ENCODE measurements at regions not wholly inside any gene's neighbourhood (a gene's known extent, or its start where the extent isn't known, plus 50 kb on each side); places are given as distances from the start of the nearest gene placed in this dataset.
"Not testable (repeated sequence)": the region's sequence is repeated elsewhere in the genome, so short reads cannot be mapped to it uniquely, and the experiment has no call there.

DNA sequence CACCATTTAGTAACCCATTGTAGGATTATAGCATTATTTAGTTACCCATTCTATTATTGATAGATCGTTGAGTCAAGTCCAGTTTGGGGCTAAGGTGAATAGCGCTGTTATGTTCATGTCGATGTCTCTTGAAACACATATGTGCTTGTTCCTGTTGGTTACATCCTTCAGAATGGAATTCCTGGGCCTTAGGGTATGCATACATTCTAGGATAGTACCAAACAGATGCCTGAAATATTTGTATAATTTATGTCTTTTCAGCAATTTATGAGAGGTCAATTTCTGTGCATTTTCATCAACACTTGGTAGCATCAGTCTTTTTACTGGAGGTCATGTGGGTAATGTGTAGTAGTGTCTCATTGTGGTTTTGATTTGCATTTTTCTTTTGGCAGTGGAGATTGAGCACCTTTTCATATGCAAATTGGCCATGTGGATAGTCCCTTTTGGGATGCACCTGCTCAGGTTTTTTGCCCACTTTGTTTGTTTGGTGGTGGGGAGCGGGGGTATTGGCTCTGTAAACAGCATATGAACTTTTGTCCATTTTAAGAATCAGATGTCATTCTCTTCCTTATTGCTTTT is 104.2 kb downstream of the CDRT15L2 start:
- not testable (repeated sequence) for DNase-seq

DNA sequence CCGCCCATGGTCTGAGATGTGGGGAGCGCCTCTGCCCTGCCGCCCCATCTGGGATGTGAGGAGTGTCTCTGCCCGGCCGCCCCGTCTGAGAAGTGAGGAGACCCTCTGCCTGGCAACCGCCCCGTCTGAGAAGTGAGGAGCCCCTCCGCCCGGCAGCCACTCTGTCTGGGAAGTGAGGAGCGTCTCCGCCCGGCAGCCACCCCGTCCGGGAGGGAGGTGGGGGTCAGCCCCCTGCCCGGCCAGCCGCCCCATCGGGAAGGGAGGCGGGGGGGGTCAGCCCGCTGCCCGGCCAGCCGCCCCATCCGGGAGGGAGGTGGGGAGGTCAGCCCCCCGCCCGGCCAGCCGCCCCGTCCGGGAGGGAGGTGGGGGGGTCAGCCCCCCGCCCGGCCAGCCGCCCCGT is 105.5 kb downstream of the CDRT15L2 start:
- not testable (repeated sequence) for DNase-seq

DNA sequence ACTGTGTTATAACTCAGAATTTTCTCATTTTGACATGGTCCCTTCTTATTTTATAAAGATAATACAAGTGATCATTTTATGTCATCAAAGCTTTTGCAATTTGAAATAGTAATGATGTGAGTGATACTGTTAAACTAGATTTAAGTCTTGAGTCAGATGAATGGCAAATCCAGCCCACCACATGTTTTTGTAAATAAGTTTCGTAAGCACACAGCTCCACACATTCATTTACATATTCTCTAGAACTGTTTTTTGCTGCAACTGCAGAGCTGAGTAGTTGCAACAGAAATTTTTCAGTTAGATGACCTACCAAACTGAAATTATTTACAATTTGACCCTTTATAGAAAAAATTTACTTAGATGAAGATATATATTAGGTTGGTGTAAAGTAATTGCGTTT is 108.1 kb downstream of the CDRT15L2 start:
- DNase-seq: not testable (repeated sequence)

DNA sequence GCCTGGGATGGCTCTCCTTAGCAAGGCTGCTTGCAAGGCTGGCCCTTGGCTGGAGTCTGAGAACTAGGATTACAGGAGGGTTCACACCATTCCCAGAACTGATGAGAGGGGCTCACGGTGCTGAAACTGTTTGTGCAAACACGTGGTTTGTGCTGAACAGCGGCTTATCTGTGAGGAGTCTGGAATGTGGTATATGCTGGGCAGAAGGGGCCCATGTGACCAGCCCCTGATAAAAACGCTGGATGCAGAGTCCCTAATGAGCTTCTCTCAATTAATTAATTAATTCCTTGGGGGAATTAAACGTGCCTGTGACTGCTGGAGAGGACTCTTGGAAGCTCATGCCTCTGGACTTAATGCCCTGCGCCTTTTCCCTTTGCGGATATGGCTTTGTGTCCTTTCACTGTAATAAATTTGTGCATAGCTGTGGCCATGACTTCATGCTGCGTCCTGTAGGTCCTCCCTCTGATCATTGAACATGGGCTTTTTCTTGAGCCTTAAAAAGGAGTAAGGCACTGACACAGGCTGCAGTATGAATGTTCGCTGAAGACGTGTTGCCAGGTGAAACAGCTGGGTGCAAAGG is 109.7 kb downstream of the CDRT15L2 start:
- not testable (repeated sequence) for DNase-seq

DNA sequence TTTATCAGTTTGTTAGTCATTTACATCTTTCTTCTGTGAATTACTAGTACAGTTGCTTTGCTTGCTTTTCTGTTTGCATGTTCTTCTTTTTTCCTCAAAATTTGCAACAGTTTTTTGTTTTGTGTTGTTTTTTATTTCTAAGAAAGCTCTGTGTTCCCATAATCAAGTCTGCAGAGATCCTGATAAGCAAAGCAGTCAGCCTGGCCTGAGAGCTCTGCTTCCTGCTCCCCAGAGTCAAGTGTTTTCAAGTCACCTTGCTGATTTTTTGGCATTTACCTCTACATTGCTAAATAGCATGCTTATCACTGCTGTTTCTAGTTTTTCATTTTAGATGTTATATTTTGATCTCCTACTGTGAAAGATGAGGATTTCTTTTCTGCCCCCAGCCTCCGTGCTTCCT is 113.2 kb downstream of the CDRT15L2 start:
- DNase-seq: not testable (repeated sequence)

DNA sequence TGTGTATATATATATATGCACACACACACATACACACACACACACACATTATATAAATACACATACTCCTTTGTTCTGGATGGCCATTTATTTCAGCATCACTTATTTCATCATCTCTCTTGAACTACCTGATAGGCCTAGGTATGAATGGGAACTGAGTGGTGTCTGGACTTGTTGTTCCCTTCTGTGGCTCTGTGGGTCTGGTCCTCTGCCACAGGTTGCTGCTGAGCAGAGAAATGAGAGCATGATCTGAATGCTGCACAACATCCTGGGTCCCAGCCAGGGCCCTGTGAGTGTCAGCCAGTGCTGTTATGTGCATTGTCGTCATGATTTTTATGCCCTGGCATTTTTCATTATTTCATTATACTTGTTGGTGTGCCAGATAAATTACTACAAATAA is 116.3 kb downstream of the CDRT15L2 start:
- DNase-seq: not testable (repeated sequence)

DNA sequence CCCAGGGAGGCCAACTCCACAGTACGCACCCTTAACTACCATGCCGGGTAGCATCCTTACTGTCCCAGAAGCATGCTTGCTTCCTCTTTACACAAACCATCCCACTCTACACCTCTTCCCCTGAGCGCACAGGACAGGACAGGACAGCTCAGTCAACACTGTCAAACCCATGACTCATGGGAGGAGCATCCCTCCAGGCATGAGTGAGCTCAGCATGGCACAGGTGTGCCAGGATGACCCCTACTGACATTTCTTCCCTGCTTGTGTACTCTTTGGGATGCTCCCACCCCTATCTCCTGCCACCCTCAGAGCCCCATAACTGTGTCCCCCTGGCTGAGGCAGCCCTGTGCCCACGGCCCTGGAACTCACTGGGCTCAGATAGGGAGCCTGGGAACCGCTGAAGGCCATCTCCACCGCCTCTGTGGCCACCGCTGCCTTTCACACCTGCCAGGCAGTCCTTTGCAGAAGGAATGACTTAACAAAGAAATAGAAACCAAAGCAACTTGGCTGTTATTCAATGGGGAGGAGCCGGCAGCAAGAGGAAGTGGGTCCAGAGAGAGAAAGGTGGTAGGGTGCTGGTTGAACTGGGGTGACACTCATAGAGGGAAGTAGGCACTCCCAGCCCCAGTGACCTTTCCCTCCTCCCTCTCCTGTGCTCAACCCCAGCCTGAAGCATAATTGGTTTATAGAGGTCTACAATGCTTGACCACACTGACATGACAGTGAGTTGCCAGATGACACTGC is 119.1 kb downstream of the CDRT15L2 start:
- DNase-seq: not testable (repeated sequence)

DNA sequence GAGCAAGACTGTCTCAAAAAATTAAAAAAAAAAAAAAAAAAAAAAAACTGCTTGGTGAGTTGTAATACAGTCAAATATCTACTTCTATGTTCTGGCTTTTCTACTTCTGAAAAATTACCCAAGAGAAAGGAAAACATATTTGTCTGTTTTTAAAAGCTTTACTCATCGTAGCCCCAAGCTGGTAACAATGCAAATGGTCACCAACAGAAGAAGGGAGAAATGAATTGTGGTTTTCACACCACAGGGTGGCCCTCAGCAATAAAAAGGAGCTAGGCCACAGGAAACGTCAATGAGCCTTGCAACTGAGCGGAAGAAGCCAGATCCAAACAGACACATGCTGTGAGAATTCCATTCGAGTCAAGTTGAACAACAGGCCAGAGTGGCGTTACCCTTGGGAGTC is 121.0 kb downstream of the CDRT15L2 start:
- not testable (repeated sequence) for DNase-seq

DNA sequence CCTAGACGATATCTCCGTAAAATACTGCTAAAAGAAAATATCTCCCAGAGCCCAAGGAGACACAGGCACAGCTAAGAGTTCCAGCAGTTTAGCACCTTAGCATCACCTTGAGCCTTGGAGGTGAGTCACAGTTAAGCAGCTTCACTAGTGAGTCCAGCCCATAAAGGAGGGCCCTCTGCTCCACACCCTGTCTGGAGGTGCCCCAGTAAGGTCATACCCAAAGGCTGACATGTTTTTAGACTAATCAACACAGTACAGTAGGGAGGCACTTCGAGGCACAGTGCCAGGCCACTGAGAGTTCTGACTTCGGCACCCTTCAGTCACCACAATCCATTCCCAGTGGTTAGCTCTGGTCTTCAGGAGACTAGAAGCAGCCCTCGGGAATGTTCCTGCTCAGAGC is 121.8 kb downstream of the CDRT15L2 start:
- DNase-seq: not testable (repeated sequence)

DNA sequence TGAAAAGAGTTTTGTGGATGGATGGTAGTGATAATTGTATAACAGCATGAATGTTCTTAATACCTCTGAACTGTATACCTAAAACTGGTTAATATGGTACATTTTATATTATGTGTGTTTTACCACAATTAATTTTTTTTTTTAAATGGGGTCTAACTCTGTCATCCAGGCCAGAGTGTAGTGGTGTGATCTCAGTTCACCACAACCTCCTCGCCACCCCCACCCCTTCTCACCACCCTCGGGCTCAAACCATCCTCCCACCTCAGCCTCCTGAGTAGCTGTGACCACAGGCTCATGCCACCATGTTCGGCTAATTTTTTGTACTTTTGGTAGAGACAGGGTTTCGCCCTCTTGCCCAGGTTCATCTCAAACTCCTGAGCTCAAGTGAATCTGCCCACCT is 123.2 kb downstream of the CDRT15L2 start:
- no peak for DNase-seq

DNA sequence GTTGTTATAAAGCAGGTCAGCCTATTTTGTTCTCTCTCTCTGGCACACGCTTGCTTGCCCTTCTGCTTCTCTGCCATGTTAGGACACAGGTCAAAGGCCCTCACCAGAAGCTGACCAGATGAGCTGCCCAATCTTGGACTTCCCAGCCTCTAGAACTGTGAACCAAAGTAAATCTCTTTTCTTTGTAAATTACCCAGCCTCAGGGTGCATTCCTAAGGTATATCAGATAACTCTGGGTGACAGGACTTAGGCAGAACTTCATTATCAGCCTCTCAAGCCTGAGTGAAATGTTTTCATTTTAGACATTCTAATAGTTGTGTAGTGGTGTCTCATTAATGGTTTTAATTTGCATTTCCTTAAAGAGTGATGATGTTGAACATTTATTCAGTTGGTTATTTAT is 124.3 kb downstream of the CDRT15L2 start:
- no peak for DNase-seq

DNA sequence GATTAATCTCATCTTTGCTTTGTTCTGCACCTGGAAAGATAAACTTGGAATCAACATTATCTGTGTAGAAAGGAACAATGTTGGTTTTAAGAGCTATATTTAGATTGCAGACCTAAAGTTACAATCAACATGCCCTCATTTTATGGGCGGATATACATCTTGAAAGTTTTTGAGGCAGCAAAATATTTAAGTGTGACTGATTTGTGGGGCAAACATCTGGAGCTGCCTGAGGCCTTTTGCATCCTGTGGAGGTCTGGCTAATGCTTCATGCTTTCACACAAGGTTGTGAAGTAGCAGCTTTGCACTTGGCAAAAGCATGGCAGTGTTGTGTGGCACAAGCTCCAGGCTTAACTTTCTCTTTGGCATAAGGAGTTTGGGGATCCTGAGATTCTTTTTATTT is 125.7 kb downstream of the CDRT15L2 start:
- DNase-seq: not testable (repeated sequence)

DNA sequence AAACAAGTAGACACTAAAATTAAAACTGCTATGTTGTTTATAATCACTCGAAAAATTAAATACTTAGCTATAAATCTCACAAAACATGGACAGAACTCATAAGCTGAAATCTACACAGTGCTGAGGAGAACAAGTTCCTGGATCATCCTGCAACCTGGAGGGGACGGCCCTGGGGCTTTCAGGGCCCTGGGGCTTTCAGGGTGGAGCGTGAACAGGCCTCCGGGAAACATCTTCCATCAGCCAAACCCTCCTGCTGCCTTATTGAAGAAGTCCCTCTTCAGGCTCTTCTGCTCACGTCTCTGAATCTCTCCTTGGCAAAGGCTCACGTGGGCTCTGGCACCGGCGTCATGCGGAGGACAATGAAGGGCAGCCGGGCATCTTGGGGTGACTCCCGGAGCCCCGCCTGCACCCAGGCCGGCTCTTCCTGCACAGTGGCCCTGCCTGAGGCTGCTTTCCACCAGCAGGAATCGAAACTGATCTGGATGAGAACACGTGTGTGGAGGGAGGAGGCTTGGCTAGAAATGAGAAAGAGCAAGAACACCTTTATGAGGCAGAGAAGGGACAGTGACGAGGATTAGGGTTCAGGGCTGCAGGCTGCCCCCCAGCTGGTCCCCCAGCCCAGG is 127.3 kb downstream of the CDRT15L2 start:
- DNase-seq: no peak

DNA sequence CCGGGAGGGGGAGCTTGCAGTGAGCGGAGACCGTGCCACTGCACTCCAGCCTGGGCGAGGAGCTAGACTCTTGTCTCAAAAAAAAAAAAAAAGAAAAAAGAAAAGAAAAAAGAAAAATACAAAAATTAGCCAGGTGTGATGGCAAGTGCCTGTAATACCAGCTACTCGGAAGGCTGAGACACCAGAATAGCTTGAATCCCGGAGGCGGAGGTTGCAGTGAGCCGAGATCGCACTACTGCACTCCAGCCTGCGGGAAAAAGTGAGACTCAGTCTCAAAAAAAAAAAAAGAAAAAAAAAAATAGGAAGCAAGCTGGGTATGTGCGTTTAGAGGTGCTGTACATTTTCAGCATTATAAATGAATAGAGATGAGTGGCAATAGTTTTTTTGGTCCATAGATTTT is 129.3 kb downstream of the CDRT15L2 start:
- not testable (repeated sequence) for DNase-seq

DNA sequence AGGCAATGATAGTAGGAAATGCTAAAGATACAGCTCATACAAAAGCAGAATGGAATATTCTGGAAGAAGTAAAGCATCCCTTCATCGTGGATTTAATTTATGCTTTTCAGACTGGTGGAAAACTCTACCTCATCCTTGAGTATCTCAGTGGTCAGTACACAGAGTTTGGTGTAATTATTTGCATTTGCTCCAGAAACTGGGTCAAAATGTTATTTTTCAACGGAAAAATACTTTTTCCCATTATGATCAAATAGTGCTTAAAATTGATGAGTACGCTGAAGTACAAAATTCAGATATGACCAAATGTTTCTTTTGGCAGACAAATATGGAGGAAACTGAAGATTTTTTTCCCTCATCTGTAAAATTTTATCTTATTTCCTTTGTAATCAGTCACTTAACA is 137.0 kb downstream of the CDRT15L2 start:
- DNase-seq: not testable (repeated sequence)

DNA sequence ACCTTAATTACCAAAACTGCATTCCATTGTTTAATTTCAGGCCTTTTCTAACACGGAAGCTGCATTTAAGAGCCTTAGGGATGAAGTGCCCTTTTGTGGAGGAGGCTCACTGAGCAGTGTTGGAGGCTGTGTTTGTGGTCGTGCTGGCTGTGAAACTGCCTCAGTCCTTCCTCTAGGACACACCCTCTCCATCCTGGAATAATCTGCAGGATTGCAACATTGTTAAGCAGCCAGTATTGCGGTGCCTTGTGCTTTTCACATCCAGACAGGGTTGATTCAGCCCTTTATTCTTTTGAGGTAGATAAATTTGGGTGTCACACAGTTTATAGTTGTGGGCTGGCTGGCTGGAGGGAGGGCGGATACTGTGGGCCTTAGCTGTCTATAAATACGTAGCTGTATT is 141.6 kb downstream of the CDRT15L2 start:
- no peak for DNase-seq

DNA sequence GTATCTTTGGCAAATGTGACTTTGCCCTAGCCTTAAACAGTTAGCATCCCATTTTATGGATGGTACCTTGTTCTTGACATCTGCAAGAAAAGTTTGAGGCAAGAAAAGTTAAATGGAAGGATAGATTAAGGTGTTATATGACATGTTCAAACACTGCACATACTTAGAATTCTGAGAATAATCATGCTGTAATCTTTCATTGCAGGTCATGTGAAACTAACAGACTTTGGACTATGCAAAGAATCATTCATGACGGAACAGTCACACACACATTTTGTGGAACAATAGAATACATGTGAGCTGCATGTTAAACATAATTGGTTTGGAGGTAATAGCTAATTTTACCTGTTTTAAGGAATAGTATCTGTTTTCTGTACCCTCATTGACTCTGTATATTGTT is 144.9 kb downstream of the CDRT15L2 start:
- DNase-seq: not testable (repeated sequence)

DNA sequence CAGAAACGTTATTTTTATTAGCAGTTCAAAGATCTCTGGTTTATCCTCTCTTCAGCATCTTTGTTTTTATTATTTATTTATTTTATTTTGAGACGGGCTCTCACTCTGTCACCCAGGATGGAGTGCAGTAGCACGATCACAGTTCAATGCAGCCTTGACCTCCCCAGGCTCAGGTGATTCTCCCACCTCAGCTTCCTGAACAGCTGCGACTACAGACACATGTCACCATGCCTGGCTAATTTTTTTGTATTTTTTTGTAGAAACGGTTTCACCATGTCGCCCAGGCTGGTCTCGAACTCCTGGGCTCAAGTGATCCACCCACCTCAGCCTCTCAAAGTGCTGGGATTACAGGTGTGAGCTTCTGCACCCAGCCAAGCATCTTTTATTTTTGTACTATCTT is 147.7 kb downstream of the CDRT15L2 start:
- not testable (repeated sequence) for DNase-seq

DNA sequence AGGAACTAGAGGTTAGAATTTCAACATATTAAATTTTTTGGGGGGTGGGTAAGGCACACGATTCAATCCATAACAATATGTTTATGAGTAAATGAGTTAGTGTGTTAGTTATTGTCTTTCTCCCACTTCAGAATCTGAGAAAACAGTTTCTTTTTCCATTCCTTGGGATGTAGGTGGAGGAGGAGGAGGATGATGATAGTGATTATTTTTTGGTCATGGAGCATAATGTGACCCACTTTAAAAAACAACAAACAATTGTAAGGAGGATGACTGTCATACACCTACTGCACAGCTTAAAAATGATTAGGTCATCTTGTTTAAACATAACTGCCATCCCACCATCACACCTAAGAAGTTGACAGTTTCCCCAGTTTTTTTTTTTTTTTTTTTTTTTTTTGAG is 148.7 kb downstream of the CDRT15L2 start:
- DNase-seq: no peak

DNA sequence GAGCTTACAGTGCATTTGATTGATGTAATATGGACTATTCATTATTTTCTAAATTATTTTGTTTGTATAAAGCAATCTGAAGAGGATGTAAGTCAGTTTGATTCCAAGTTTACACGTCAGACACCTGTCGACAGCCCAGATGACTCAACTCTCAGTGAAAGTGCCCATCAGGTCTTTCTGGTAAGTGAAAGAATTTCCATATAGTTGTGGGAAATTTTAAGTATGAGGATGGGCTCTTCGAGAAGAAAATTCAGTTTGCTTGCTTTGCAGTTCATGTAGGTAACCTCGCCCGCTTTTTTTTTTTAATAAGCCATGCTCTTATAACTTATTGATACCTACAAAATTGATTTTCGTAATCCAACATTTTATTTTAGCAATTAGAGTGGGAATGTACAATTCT is 151.6 kb downstream of the CDRT15L2 start:
- not testable (repeated sequence) for DNase-seq

DNA sequence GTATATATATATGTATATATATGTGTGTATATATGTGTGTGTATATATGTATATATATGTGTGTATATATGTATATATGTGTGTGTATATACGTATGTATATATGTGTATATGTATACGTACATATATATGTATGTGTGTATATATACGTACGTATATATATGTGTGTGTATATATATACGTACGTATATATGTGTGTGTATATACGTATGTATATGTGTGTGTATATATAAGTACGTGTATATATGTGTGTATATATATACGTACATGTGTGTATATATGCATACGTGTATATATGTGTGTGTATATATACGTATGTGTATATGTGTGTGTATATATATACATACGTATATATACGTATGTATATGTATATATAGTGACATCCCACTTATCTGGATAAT is 154.4 kb downstream of the CDRT15L2 start:
- no peak for DNase-seq

DNA sequence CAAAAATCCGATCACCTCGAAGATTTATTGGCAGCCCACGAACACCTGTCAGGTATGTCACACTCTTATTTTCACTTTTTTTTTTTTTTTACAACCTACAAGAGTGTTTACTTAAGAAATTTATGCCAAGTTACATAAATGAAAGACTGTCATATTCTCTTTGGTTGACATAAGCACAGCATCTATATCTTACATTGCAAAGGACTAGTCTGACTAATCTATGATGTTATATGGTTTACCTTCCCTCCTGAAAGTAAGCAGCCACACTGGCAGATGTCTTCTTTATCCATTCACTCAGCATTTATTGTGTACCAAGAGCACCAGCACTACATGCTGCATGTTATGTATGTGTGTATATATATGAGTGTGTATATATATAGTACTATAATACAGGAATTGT is 156.3 kb downstream of the CDRT15L2 start:
- no peak for DNase-seq

DNA sequence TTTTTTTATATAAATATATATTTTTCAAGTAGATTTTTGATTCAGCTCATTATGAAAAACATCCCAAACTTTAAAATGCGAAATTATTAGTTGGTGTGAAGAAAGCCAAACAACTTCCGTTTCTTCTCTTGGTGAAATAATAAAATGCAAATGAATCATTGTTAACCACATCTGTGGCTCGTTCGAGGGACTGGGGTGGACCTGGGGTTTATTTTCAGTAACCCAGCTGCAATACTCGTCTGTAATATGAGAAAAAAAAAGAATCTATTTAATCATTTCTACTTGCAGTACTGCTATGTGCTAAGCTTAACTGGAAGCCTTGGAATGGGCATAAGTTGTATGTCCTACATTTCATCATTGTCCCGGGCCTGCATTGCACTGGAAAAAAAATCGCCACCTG is 158.1 kb downstream of the CDRT15L2 start:
- not testable (repeated sequence) for DNase-seq
